Sigmoid colon (tissue), 6 donors: ENCODE measurements at regions not wholly inside any gene's neighbourhood (a gene's known extent, or its start where the extent isn't known, plus 50 kb on each side); places are given as distances from the start of the nearest gene placed in this dataset.

ENCODE experiments used
- DNase-seq: peaks from one replicate; pipeline ENCODE4 v3.0.0-alpha.2; 2019
- H3K27ac ChIP-seq, 4 donors: fragments of 200-600 bp; sonication (generic); one replicate each; pipeline ENCODE4 v1.5.1; 2016 to 2019; ENCODE audit warnings: mild to moderate bottlenecking in 1 of 4
- H3K27me3 ChIP-seq, 3 donors: fragments of 200-600 bp; sonication (generic); one replicate each; pipeline ENCODE4 v1.5.1; 2019; ENCODE audit warnings: mild to moderate bottlenecking in 1 of 3
- H3K36me3 ChIP-seq, 4 donors: fragments of 200-600 bp; sonication (generic); one replicate each; pipeline ENCODE4 v1.5.1; 2016 to 2019
- H3K4me1 ChIP-seq, 4 donors: fragments of 200-600 bp; sonication (generic); one replicate each; pipeline ENCODE4 v1.5.1; 2017 to 2019
- H3K4me3 ChIP-seq, 4 donors: fragments of 200-600 bp; sonication (generic); one replicate each; pipeline ENCODE4 v1.5.1; 2017 to 2019; ENCODE audit warnings: mild to moderate bottlenecking in 2 of 4, moderate library complexity in 1 of 4
- H3K9me3 ChIP-seq, 4 donors: fragments of 200-600 bp in 3 of 4; sonication (generic) in 3 of 4; one replicate each; pipeline versions ENCODE4 v1.5.1 to v1.6.1; 2013 to 2019
- EP300 ChIP-seq, 4 donors: sonication (generic); formaldehyde crosslinking; IDR thresholded peaks; one replicate each; pipeline ENCODE4 v1.6.1; 2017; ENCODE audit warnings: antibody characterized with exemption in 4 of 4
- POLR2A ChIP-seq, 2 donors: fragments of 450-650 bp; IDR thresholded peaks; one replicate each; pipeline ENCODE4 v1.6.1; 2016; ENCODE audit warnings: antibody characterized with exemption in 2 of 2, mild to moderate bottlenecking in 2 of 2, moderate library complexity in 2 of 2
- POLR2AphosphoS5 ChIP-seq, 4 donors: sonication (generic); formaldehyde crosslinking; IDR thresholded peaks; one replicate each; pipeline ENCODE4 v1.6.1; 2017; ENCODE audit warnings: antibody characterized with exemption in 4 of 4
- WGBS, 2 donors: extraction: QIAGEN DNeasy Blood & Tissue Kit; methylation state at CpG; one replicate each; pipeline ENCODE4 v1.1.7; 2013; 5-methylcytosine and 5-hydroxymethylcytosine counted together
- intact Hi-C: fragments of 100-400 bp; cut with DNase I; formaldehyde crosslinking; loops from one replicate; pipeline ENCODE4 v1.15.1; 2023
- TF ChIP-seq, protein P1 (sequence below), 4 experiments: fragments of 450-650 bp in 3 of 4; fragments of 200-600 bp in 1 of 4; IDR thresholded peaks; one replicate each; pipeline ENCODE4 v1.5.1; 2016 to 2019; ENCODE audit warnings: antibody characterized with exemption in 4 of 4, mild to moderate bottlenecking in 3 of 4, moderate library complexity in 2 of 4
- donor health status: healthy with polysubstance abuse.
- donor health status: healthy.

DNA sequence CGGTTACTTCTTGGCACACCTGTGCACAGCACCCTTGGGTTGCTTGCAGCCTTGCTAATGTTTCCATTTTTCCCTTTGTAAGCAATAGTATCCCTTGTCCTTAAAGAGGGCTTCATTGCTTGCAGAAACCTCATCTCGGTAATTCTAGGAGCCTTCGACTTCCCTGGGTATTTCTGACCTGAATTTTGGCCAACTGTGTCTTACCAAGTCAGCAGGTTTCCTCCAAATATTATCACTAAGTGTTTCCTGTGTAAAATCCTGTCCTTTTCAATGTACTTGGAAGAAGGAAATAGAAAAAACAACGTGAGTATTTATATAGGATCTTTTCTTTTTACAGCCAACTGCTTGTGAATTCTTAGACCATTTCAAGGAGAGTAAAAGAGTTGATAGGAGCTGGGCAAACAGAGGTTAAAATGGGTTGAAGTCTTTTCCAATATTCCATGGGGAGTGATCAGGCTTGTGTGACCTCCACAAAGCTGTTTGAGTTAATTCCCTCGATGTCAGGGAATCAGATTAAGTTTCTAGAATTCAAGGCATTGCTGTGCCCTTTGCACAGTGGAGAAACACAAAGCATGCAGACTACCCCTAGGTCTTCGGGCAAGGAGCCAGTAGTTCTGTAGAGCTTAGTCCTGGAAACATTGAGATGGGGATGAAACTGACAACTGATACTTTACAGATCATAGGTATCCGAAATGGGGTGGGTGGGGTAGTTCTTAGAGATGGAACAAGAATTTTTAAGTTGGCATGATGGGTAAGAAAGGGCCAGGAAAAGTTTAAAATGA lies 209.9 kb downstream of the CPE start:
- intact Hi-C loops = no loop called here
- no peak overlapping the region for H3K4me3 ChIP-seq
- no peak for DNase-seq
- no peak overlapping the region for H3K27ac ChIP-seq
- H3K4me1 ChIP-seq = peaks cover 0 to 16% (median 8%) of the 10 kb centered on the region in 4 donors
- 62 to 73% methylated on average over 7 of the region's 7 CpGs for WGBS, 2 donors
- H3K9me3 ChIP-seq = no peaks in the 10 kb centered on the region
- no peaks in the 10 kb centered on the region for H3K36me3 ChIP-seq
- TF ChIP-seq POLR2AphosphoS5 (IDR thresholded peaks at IDR 0.05) = no peak
- no peak for TF ChIP-seq POLR2A (IDR thresholded peaks at IDR 0.05)
- TF ChIP-seq, protein P1, sequence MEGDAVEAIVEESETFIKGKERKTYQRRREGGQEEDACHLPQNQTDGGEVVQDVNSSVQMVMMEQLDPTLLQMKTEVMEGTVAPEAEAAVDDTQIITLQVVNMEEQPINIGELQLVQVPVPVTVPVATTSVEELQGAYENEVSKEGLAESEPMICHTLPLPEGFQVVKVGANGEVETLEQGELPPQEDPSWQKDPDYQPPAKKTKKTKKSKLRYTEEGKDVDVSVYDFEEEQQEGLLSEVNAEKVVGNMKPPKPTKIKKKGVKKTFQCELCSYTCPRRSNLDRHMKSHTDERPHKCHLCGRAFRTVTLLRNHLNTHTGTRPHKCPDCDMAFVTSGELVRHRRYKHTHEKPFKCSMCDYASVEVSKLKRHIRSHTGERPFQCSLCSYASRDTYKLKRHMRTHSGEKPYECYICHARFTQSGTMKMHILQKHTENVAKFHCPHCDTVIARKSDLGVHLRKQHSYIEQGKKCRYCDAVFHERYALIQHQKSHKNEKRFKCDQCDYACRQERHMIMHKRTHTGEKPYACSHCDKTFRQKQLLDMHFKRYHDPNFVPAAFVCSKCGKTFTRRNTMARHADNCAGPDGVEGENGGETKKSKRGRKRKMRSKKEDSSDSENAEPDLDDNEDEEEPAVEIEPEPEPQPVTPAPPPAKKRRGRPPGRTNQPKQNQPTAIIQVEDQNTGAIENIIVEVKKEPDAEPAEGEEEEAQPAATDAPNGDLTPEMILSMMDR (IDR thresholded peaks at IDR 0.05) = no peak
- TF ChIP-seq EP300 (IDR thresholded peaks at IDR 0.05) = no peak
- H3K27me3 ChIP-seq = no peaks in the 10 kb centered on the region

DNA sequence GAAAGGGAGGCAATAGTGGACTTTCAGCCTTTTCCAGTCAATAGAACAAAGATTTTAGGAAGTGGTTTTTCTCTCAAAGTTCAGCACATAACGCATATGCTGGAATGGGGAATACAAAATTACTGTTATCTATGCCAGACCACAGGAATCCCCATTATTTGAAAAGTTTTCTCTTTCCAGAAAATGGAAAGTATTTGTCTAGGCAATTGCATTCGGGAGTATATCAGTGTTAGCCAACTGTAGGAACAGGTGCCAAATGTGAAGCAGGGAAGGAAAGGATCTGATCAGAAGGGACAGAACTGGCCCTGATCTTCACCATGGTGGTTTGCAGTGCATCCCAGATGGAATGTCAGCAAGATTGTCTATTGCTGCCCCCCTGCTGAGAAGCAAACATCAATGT lies 213.6 kb downstream of the CPE start:
- Histone ChIP-seq H3K36me3 (no peaks in the 10 kb centered on the region), H3K4me1 (peaks cover 0 to 16% (median 8%) of the 10 kb centered on the region in 4 donors), H3K9me3 (no peaks in the 10 kb centered on the region), H3K4me3 (no peak overlapping the region), H3K27me3 (no peaks in the 10 kb centered on the region), H3K27ac (no peak overlapping the region)
- intact Hi-C loops = no loop called here
- DNase-seq = no peak
- WGBS, 2 donors = 75 to 79% methylated on average over 2 of the region's 2 CpGs
- TF ChIP-seq, protein P1 (IDR thresholded peaks at IDR 0.05) = no peak
- TF ChIP-seq POLR2AphosphoS5 (IDR thresholded peaks at IDR 0.05) (no peak), EP300 (IDR thresholded peaks at IDR 0.05) (no peak), POLR2A (IDR thresholded peaks at IDR 0.05) (no peak)

DNA sequence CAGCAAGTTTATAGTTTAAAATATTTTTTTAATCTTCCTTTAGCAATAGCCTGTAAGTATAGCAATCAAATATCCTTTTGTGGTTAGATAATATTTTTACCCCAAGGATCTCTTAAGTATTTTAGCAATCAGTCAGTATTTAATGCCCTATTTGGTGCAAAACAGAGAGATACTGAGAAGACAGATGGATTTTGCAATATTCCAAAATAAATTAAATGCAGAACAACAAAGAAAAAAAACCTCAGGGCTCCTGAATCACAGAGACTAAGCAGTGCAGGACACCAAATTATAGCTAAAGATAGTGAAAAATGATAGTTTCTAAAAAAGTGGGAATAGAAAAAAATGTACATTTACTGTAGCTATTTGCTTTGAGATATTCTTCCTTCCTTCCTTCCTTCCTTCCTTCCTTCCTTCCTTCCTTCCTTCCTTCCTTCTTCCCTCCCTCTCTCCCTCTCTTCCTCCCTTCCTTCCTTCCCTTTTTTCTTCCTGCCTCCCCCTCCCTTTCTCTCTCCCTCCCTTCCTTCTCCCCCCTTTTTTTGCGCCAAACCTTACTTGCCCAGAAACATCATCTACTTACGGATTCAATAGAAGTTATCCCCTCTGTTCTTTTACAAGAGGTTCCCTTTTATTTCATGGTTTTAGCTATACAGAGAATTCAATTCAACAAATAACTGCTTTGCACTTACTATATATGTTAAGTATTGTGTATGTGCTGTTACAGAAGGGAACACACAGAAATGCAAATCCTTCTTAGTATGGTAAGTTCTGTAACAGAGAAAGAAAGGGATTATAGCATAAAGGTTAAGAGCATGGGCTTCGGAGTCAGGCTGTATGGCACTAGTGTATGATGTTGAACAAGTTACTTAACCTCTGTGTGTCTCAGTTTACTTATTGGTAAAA lies 219.0 kb downstream of the CPE start:
- no peaks in the 10 kb centered on the region for H3K4me1 ChIP-seq
- no peak for DNase-seq
- H3K27ac ChIP-seq = no peak overlapping the region
- no peak for TF ChIP-seq POLR2AphosphoS5 (IDR thresholded peaks at IDR 0.05)
- TF ChIP-seq, protein P1 (IDR thresholded peaks at IDR 0.05) = no peak
- TF ChIP-seq POLR2A (IDR thresholded peaks at IDR 0.05) = no peak
- no peak for TF ChIP-seq EP300 (IDR thresholded peaks at IDR 0.05)
- H3K4me3 ChIP-seq = no peak overlapping the region
- H3K9me3 ChIP-seq = no peaks in the 10 kb centered on the region
- H3K36me3 ChIP-seq = no peaks in the 10 kb centered on the region
- H3K27me3 ChIP-seq = no peaks in the 10 kb centered on the region
- WGBS, 2 donors = 91 to 93% methylated on average over 3 of the region's 3 CpGs
- intact Hi-C loops = no loop called here

DNA sequence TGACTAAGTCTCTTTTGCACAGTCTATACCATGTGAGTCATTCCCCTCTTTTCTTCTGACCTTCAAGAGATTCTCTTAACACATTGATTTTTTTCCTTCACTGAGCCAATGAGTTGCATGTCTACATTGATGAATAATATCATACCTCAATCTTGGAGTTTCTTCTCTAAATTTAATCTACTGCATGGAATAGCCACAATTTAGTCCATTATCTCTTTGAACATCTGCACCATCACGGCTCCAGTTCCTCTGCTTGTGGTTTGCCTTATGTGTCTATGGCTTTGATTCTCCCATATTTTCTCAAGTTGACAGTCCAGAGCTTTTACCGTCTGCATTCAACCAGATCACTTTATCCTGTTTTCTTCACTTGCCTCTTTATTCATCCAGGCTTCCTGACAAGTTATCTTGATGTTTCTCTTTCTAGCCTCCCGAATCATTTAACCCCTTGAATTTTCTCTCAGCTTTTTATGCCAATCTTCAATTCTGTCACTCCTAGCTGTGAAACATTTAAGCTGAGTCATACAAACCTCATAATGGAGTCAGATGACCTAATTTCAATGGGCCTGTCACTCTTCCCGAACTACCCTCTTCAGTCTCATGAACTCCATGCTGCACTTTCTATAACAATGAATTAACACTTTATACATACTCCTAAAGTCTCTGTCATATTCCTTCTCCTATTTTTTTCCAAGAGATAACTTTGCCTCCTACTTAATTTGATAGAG lies 222.3 kb downstream of the CPE start:
- no peak for TF ChIP-seq POLR2AphosphoS5 (IDR thresholded peaks at IDR 0.05)
- DNase-seq = no peak
- Histone ChIP-seq H3K27ac (no peak overlapping the region), H3K9me3 (no peaks in the 10 kb centered on the region), H3K4me3 (no peak overlapping the region), H3K4me1 (peaks cover 0 to 18% (median 12%) of the 10 kb centered on the region in 4 donors), H3K36me3 (no peaks in the 10 kb centered on the region), H3K27me3 (no peaks in the 10 kb centered on the region)
- intact Hi-C loops = no loop called here
- 40 to 57% methylated on average over 4 of the region's 4 CpGs for WGBS, 2 donors

DNA sequence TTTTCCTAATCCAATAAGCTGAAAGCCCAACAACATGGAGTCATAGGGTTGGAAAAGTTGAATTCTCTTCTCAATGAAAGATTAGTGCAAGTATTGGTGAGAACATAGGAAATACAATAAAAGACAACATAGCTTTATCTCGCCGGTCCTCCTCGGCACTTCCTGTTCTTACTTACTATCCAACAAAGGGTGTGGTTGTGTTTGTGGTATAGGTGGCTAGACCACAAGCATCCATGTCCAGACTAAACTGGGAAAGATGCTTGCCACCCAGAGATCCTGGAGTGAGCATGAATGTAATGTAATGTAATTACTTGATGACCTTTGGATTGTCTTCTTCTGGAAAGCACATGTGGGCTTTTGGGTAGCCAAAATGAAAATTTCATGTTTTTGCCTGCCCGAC lies 223.8 kb downstream of the CPE start:
- Histone ChIP-seq H3K9me3 (no peaks in the 10 kb centered on the region), H3K4me3 (no peak overlapping the region), H3K4me1 (peaks cover 0 to 22% (median 12%) of the 10 kb centered on the region in 4 donors), H3K27ac (no peak overlapping the region), H3K36me3 (no peaks in the 10 kb centered on the region), H3K27me3 (no peaks in the 10 kb centered on the region)
- no peak for DNase-seq
- intact Hi-C loops = no loop called here
- TF ChIP-seq POLR2AphosphoS5 (IDR thresholded peaks at IDR 0.05) (no peak), EP300 (IDR thresholded peaks at IDR 0.05) (no peak), POLR2A (IDR thresholded peaks at IDR 0.05) (no peak)
- TF ChIP-seq, protein P1 (IDR thresholded peaks at IDR 0.05) = no peak
- WGBS, 2 donors = 59 to 69% methylated on average over 4 of the region's 4 CpGs
